ENCODE measurements at regions not wholly inside any gene's neighbourhood (a gene's known extent, or its start where the extent isn't known, plus 50 kb on each side); places are given as distances from the start of the nearest gene placed in this dataset.

- intact Hi-C loops (cut with micrococcal nuclease; ENCODE audit: unreplicated experiment), result no loop called here
- H3K4me1 ChIP-seq (replicated peaks; ENCODE audit: insufficient read depth), result no peaks in the 10 kb centered on the region
- ChIA-PET POLR2A (ENCODE audit: unreplicated experiment) (no interaction called here), CTCF (no interaction called here)
- H3K27ac ChIP-seq, result no peak overlapping the region
- no peaks in the 10 kb centered on the region for H3K9me3 ChIP-seq (ENCODE audit: insufficient read depth, low read depth)
- H3K79me2 ChIP-seq (ENCODE audit: low read depth), result no peaks in the 10 kb centered on the region
- H3K4me3 ChIP-seq, result no peak overlapping the region
- no peak for TF ChIP-seq CTCF (conservative IDR thresholded peaks at IDR 0.05)
- TF ChIP-seq EZH2 (IDR thresholded peaks at IDR 0.05; ENCODE audit: low read depth), result no peak
- H3K27me3 ChIP-seq (ENCODE audit: insufficient read depth, low read depth), result no peaks in the 10 kb centered on the region
- H2AFZ ChIP-seq, result no peak overlapping the region
- H4K20me1 ChIP-seq (ENCODE audit: insufficient read depth), result no peaks in the 10 kb centered on the region
- no peaks in the 10 kb centered on the region for H3F3A ChIP-seq (ENCODE audit: insufficient read depth, low read depth)
- BruUV-seq (replicated peaks), result no TSS peak
- H3K36me3 ChIP-seq (ENCODE audit: low read depth), result no peaks in the 10 kb centered on the region
- no peak overlapping the region for H3K4me2 ChIP-seq
- H3K9me2 ChIP-seq (ENCODE audit: insufficient read depth), result no peaks in the 10 kb centered on the region
- DNase-seq, result no peak
These were observed 317.6 kb downstream of the SPATA17 start for GRCh38 chr1:217948741-217949140.

- intact Hi-C loops (cut with micrococcal nuclease; ENCODE audit: unreplicated experiment), result no loop called here
- CTCF ChIA-PET, result no interaction called here
- H4K20me1 ChIP-seq (ENCODE audit: insufficient read depth), result no peaks in the 10 kb centered on the region
These were observed 322.2 kb downstream of the SPATA17 start for GRCh38 chr1:217953330-217953729.

GRCh38 chr1:217953922-217954321 lies 322.8 kb downstream of the SPATA17 start:
- Histone ChIP-seq H3F3A (ENCODE audit: insufficient read depth, low read depth) (0 out of 2 replicates have a peak, but pooled peaks cover 4% of the 10 kb centered on the region), H3K4me3 (no peak overlapping the region), H3K9me2 (ENCODE audit: insufficient read depth) (no peaks in the 10 kb centered on the region), H3K4me1 (replicated peaks; ENCODE audit: insufficient read depth) (no peaks in the 10 kb centered on the region; the same call in 1 of the 2 replicates), H2AFZ (no peak overlapping the region), H3K79me2 (ENCODE audit: low read depth) (no peaks in the 10 kb centered on the region), H3K4me2 (peak overlapping the region; percentile 23; the same call in 1 of the 2 replicates), H3K9me3 (ENCODE audit: insufficient read depth, low read depth) (no peaks in the 10 kb centered on the region), H3K36me3 (ENCODE audit: low read depth) (no peaks in the 10 kb centered on the region), H4K20me1 (ENCODE audit: insufficient read depth) (no peaks in the 10 kb centered on the region), H3K27me3 (ENCODE audit: insufficient read depth, low read depth) (no peaks in the 10 kb centered on the region), H3K27ac (no peak overlapping the region)
- TF ChIP-seq CTCF (conservative IDR thresholded peaks at IDR 0.05), result no peak
- no peak for TF ChIP-seq EZH2 (IDR thresholded peaks at IDR 0.05; ENCODE audit: low read depth)
- intact Hi-C loops (cut with micrococcal nuclease; ENCODE audit: unreplicated experiment), result no loop called here
- no TSS peak for BruUV-seq (replicated peaks)
- ChIA-PET POLR2A (ENCODE audit: unreplicated experiment) (no interaction called here), CTCF (no interaction called here)
- peak; percentile 18 to 54 for DNase-seq

More at GRCh38 chr1:217953330-217953729, 322.2 kb downstream of the SPATA17 start:
- Histone ChIP-seq H3K79me2 (ENCODE audit: low read depth) (no peaks in the 10 kb centered on the region), H3K27me3 (ENCODE audit: insufficient read depth, low read depth) (no peaks in the 10 kb centered on the region), H3K4me3 (no peak overlapping the region), H3F3A (ENCODE audit: insufficient read depth, low read depth) (0 out of 2 replicates have a peak, but pooled peaks cover 4% of the 10 kb centered on the region), H3K4me1 (replicated peaks; ENCODE audit: insufficient read depth) (no peaks in the 10 kb centered on the region; the same call in 1 of the 2 replicates), H3K9me3 (ENCODE audit: insufficient read depth, low read depth) (no peaks in the 10 kb centered on the region), H2AFZ (no peak overlapping the region), H3K36me3 (ENCODE audit: low read depth) (no peaks in the 10 kb centered on the region), H3K9me2 (ENCODE audit: insufficient read depth) (no peaks in the 10 kb centered on the region), H3K4me2 (peak overlapping the region; percentile 23; the same call in 1 of the 2 replicates), H3K27ac (no peak overlapping the region)
- no peak for TF ChIP-seq CTCF (conservative IDR thresholded peaks at IDR 0.05)
- no peak for TF ChIP-seq EZH2 (IDR thresholded peaks at IDR 0.05; ENCODE audit: low read depth)
- POLR2A ChIA-PET (ENCODE audit: unreplicated experiment), result no interaction called here
- no peak for DNase-seq
- no TSS peak for BruUV-seq (replicated peaks)

Data from PC-9 (cell line).